MM.1S (cell line): ENCODE measurements at regions not wholly inside any gene's neighbourhood (a gene's known extent, or its start where the extent isn't known, plus 50 kb on each side); places are given as distances from the start of the nearest gene placed in this dataset.

ENCODE experiments used
- EZH2phosphoT487 ChIP-seq: fragments of 300-600 bp; sonication (generic); IDR thresholded peaks from 2 replicates; pipeline ENCODE4 v1.6.1; 2018; ENCODE audit warnings: antibody characterized with exemption, low read length
- TF ChIP-seq, protein P1 (sequence below): fragments of 300-600 bp; sonication (generic); IDR thresholded peaks from 2 replicates; pipeline ENCODE4 v1.5.1; 2016; ENCODE audit warnings: antibody characterized with exemption, low read length, mixed read lengths

- TF ChIP-seq, protein P1, sequence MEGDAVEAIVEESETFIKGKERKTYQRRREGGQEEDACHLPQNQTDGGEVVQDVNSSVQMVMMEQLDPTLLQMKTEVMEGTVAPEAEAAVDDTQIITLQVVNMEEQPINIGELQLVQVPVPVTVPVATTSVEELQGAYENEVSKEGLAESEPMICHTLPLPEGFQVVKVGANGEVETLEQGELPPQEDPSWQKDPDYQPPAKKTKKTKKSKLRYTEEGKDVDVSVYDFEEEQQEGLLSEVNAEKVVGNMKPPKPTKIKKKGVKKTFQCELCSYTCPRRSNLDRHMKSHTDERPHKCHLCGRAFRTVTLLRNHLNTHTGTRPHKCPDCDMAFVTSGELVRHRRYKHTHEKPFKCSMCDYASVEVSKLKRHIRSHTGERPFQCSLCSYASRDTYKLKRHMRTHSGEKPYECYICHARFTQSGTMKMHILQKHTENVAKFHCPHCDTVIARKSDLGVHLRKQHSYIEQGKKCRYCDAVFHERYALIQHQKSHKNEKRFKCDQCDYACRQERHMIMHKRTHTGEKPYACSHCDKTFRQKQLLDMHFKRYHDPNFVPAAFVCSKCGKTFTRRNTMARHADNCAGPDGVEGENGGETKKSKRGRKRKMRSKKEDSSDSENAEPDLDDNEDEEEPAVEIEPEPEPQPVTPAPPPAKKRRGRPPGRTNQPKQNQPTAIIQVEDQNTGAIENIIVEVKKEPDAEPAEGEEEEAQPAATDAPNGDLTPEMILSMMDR, result no peak
- TF ChIP-seq EZH2phosphoT487, result no peak
These were observed 969.5 kb upstream of the B3GALT2 start for GRCh38 chr1:194155962-194156361.
